H9 (cell line): ENCODE measurements at regions not wholly inside any gene's neighbourhood (a gene's known extent, or its start where the extent isn't known, plus 50 kb on each side); places are given as distances from the start of the nearest gene placed in this dataset.

ENCODE experiments used
- DNase-seq: peaks from one replicate; pipeline ENCODE4 v3.0.0-alpha.2; 2017
- H2AFZ ChIP-seq: one replicate; pipeline ENCODE4 v1.6.1; 2013; ENCODE audit warnings: mild to moderate bottlenecking, low read length, control low read depth, moderate library complexity
- H2AK5ac ChIP-seq: 2 replicates; pipeline ENCODE4 v1.6.1; 2013; ENCODE audit warnings: low read length, control low read depth, mixed read lengths; ENCODE audit not compliant: insufficient read length
- H2BK120ac ChIP-seq: one replicate; pipeline ENCODE4 v1.6.1; 2013; ENCODE audit warnings: low read depth, mild to moderate bottlenecking, low read length, control low read depth, inconsistent platforms; ENCODE audit not compliant: poor library complexity, severe bottlenecking
- H2BK12ac ChIP-seq: 2 replicates; pipeline ENCODE4 v1.6.1; 2013; ENCODE audit warnings: low read length, control low read depth, mixed read lengths, low read depth; ENCODE audit not compliant: insufficient read length
- H2BK15ac ChIP-seq: 2 replicates; pipeline ENCODE4 v1.6.1; 2013; ENCODE audit warnings: low read depth, low read length, control low read depth
- H2BK20ac ChIP-seq: one replicate; pipeline ENCODE4 v1.6.1; 2013; ENCODE audit warnings: low read depth, mild to moderate bottlenecking, low read length, control low read depth, inconsistent platforms; ENCODE audit not compliant: poor library complexity, severe bottlenecking
- H2BK5ac ChIP-seq: 2 replicates; pipeline ENCODE4 v1.6.1; 2013; ENCODE audit warnings: low read length, control low read depth, mixed read lengths; ENCODE audit not compliant: insufficient read length
- H3K14ac ChIP-seq: 2 replicates; pipeline ENCODE4 v1.6.1; 2013; ENCODE audit warnings: low read length, control low read depth; ENCODE audit not compliant: insufficient read depth
- H3K18ac ChIP-seq: 2 replicates; pipeline ENCODE4 v1.6.1; 2013; ENCODE audit warnings: low read depth, mild to moderate bottlenecking, mixed read lengths, low read length, control low read depth; ENCODE audit not compliant: insufficient read length
- H3K23ac ChIP-seq: 2 replicates; pipeline ENCODE4 v1.6.1; 2013; ENCODE audit warnings: low read length, control low read depth, mixed read lengths, low read depth; ENCODE audit not compliant: insufficient read length
- H3K23me2 ChIP-seq: 2 replicates; pipeline ENCODE4 v1.6.1; 2013; ENCODE audit warnings: low read depth, mild to moderate bottlenecking, mixed read lengths, low read length, control low read depth; ENCODE audit not compliant: insufficient read length, poor library complexity, severe bottlenecking
- H3K27ac ChIP-seq: 2 replicates; pipeline ENCODE4 v1.5.1; 2013; ENCODE audit warnings: low read length, control low read depth, mixed read lengths, low read depth; ENCODE audit not compliant: insufficient read length
- H3K27me3 ChIP-seq: 2 replicates; pipeline ENCODE4 v1.6.1; 2013; ENCODE audit warnings: low read length, control low read depth, inconsistent platforms; ENCODE audit not compliant: insufficient read depth
- H3K4ac ChIP-seq: 2 replicates; pipeline ENCODE4 v1.6.1; 2013; ENCODE audit warnings: low read depth, mild to moderate bottlenecking, control low read depth, inconsistent platforms, low read length, moderate library complexity
- H3K4me1 ChIP-seq: 2 replicates; pipeline ENCODE4 v1.6.1; 2013; ENCODE audit warnings: low read length, control low read depth, inconsistent platforms; ENCODE audit not compliant: insufficient read depth
- H3K4me2 ChIP-seq: 2 replicates; pipeline ENCODE4 v1.6.1; 2013; ENCODE audit warnings: low read length, control low read depth, mixed read lengths; ENCODE audit not compliant: insufficient read length, insufficient read depth
- H3K56ac ChIP-seq: 2 replicates; pipeline ENCODE4 v1.6.1; 2013; ENCODE audit warnings: low read depth, mild to moderate bottlenecking, mixed read lengths, low read length, control low read depth; ENCODE audit not compliant: insufficient read length
- H3K79me1 ChIP-seq: 2 replicates; pipeline ENCODE4 v1.6.1; 2013; ENCODE audit warnings: low read depth, mild to moderate bottlenecking, moderate library complexity, low read length, control low read depth, inconsistent platforms; ENCODE audit not compliant: insufficient read depth, poor library complexity, severe bottlenecking
- H3K79me2 ChIP-seq: 2 replicates; pipeline ENCODE4 v1.6.1; 2013; ENCODE audit warnings: low read length, control low read depth, inconsistent platforms; ENCODE audit not compliant: insufficient read depth
- H3K9ac ChIP-seq: 2 replicates; pipeline ENCODE4 v1.6.1; 2013; ENCODE audit warnings: low read length, control low read depth, mixed read lengths; ENCODE audit not compliant: insufficient read length; ENCODE audit errors: extremely low read depth
- H3K9me3 ChIP-seq: one replicate; pipeline ENCODE4 v1.6.1; 2013; ENCODE audit warnings: low read depth, low read length, inconsistent platforms; ENCODE audit not compliant: control insufficient read depth
- H3T11ph ChIP-seq: one replicate; pipeline ENCODE4 v1.6.1; 2013; ENCODE audit warnings: mild to moderate bottlenecking, low read length, control low read depth, inconsistent platforms
- H4K20me1 ChIP-seq: one replicate; pipeline ENCODE4 v1.6.1; 2013; ENCODE audit not compliant: control insufficient read depth, insufficient read length, insufficient read depth
- H4K5ac ChIP-seq: 2 replicates; pipeline ENCODE4 v1.6.1; 2013; ENCODE audit warnings: low read depth, mild to moderate bottlenecking, mixed read lengths, low read length, control low read depth; ENCODE audit not compliant: insufficient read length
- H4K8ac ChIP-seq: replicated peaks from 2 replicates; pipeline ENCODE4 v1.6.1; 2013; ENCODE audit warnings: low read length, control low read depth, mixed read lengths, low read depth; ENCODE audit not compliant: insufficient read length
- H4K91ac ChIP-seq: 2 replicates; pipeline ENCODE4 v1.6.1; 2013; ENCODE audit warnings: low read depth, mild to moderate bottlenecking, moderate library complexity, mixed read lengths, low read length, control low read depth; ENCODE audit not compliant: insufficient read length
- H3K27ac Mint-ChIP-seq, 3 experiments: 2 replicates in 2 of 3; 3 replicates in 1 of 3; pipeline ENCODE4 v1.8.0; 2020 to 2021; ENCODE audit warnings: mixed read lengths in 3 of 3, mild to moderate bottlenecking in 1 of 3, moderate library complexity in 1 of 3
- H3K27me3 Mint-ChIP-seq: 2 replicates; pipeline ENCODE4 v1.8.0; 2021; ENCODE audit warnings: low read depth, mild to moderate bottlenecking, moderate library complexity, mixed read lengths
- H3K36me3 Mint-ChIP-seq, 3 experiments: 2 replicates in 2 of 3; 3 replicates in 1 of 3; pipeline ENCODE4 v1.8.0; 2020 to 2021; ENCODE audit warnings: low read depth in 3 of 3, mixed read lengths in 3 of 3; ENCODE audit not compliant: insufficient read depth in 1 of 3
- H3K4me1 Mint-ChIP-seq, 2 experiments: 2 replicates each; pipeline ENCODE4 v1.8.0; 2020; ENCODE audit warnings: mixed read lengths in 2 of 2
- H3K4me3 Mint-ChIP-seq, 2 experiments: 2 replicates in 1 of 2; 3 replicates in 1 of 2; pipeline ENCODE4 v1.8.0; 2020 to 2021; ENCODE audit warnings: mild to moderate bottlenecking in 2 of 2, mixed read lengths in 2 of 2, moderate library complexity in 1 of 2
- H3K9me3 Mint-ChIP-seq, 2 experiments: 2 replicates in 1 of 2; 3 replicates in 1 of 2; pipeline ENCODE4 v1.8.0; 2020; ENCODE audit warnings: mild to moderate bottlenecking in 2 of 2, mixed read lengths in 2 of 2, moderate library complexity in 1 of 2
- CTCF ChIP-seq: fragments of 200-600 bp; sonication (generic); conservative IDR thresholded peaks from 3 replicates; pipeline ENCODE4 v1.8.0; 2021; ENCODE audit warnings: antibody characterized with exemption, mild to moderate bottlenecking
- WGBS: extraction: QIAGEN DNeasy Blood & Tissue Kit; methylation state at CpG from one replicate; pipeline ENCODE4 v1.1.7; 2013; ENCODE audit warnings: missing lambda C conversion rate, low lambda C conversion rate, mixed read lengths; ENCODE audit not compliant: insufficient read length; ENCODE audit errors: extremely low coverage; 5-methylcytosine and 5-hydroxymethylcytosine counted together

DNA sequence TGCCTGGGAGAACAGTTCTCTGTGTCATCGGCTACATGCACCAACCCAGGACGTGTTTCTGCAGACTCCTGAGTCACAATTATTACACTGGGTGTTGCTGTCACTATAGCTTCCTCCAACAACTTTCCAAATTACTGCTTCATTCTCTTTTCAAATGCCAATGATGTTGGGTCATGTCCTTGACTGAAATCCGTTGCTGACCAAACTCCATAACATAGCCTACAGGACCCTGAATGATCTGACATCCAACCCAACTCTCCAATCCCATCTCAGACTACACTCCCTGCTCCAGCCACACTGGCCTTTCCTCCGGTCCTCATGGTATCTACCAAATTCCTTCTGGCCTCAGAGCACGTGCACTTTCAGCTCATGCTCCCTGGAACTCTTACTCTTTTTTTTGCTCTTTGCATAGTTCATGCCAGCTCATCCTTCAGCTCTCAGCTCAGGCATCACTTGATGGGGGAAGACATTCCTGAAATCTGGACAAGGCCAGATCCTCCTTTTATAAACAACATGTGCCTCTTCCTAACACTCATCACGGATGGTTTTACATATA lies 108.8 kb upstream of the PTPRG start:
- Histone ChIP-seq H3K4ac (no peak overlapping the region), H3K79me1 (no peaks in the 10 kb centered on the region), H3K27me3 (no peaks in the 10 kb centered on the region), H2BK12ac (no peak overlapping the region), H2BK15ac (no peak overlapping the region), H3K18ac (no peak overlapping the region), H3K14ac (no peak overlapping the region), H3K4me1 (no peaks in the 10 kb centered on the region), H3K27ac (no peak overlapping the region), H4K8ac (no peak overlapping the region), H3K9ac (no peak overlapping the region), H3K9me3 (no peaks in the 10 kb centered on the region), H2BK5ac (no peak overlapping the region), H2AK5ac (no peak overlapping the region), H3K23ac (no peak overlapping the region), H2BK20ac (no peak overlapping the region), H3K23me2 (no peaks in the 10 kb centered on the region), H3K79me2 (no peaks in the 10 kb centered on the region), H2BK120ac (no peak overlapping the region), H3K4me2 (no peak overlapping the region), H4K20me1 (no peaks in the 10 kb centered on the region), H2AFZ (no peak overlapping the region), H4K5ac (no peak overlapping the region), H4K91ac (no peak overlapping the region), H3K56ac (no peak overlapping the region), H3T11ph (no peak overlapping the region)
- Mint-ChIP-seq H3K9me3 (no peaks in the 10 kb centered on the region), H3K36me3 (no peaks in the 10 kb centered on the region), H3K27ac (no peak overlapping the region), H3K27me3 (no peaks in the 10 kb centered on the region), H3K4me1 (peaks cover 2 to 3% of the 10 kb centered on the region in 2 experiments), H3K4me3 (no peak overlapping the region)
- WGBS: no CpG with 5 or more reads among the region's 6 CpGs
- DNase-seq: no peak
- TF ChIP-seq CTCF: no peak
